ENCODE measurements at regions not wholly inside any gene's neighbourhood (a gene's known extent, or its start where the extent isn't known, plus 50 kb on each side); places are given as distances from the start of the nearest gene placed in this dataset.

DNA sequence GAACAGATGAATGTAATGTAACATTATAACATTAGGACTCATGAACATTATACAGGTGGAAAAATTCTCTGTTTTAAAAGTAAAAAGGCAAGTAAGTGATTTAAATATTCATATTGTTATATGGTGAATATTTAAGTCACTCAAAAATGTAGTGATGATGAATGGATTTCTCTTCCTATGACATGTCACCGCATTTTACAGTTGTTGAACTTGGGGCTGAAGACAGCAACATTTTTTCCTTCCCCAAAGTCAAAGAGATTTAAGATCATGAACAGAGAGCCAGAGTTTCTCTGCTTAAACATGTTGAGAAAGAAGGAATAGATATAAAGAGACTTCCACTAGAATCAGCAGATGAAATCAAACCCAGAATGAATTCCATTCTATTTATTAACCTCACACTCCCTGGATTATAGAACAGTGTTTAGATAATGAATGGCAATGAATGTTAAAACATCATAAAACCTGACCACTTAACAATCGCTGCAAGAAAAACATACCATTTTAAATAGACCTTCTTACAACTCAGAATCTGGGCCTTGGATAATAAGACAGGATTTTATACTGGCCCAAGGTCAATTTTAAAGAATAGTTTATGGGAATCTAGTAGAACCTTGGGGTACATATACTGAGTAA, 163.6 kb upstream of the SIX2 start:
- Histone ChIP-seq H3K27me3 (peaks cover 0 to 45% (median 29%) of the 10 kb centered on the region in 4 donors), H3K9me3 (no peaks in the 10 kb centered on the region), H3K4me1 (peaks cover 19 to 28% (median 20%) of the 10 kb centered on the region in 4 donors), H3K27ac (replicated peaks in 1 of 4) (no peak overlapping the region), H3K4me3 (no peak overlapping the region), H3K36me3 (no peaks in the 10 kb centered on the region)
- intact Hi-C loops (cut with DNase I): no loop called here
- no peak for DNase-seq (ENCODE audit: extremely low spot score)
- 75% methylated on average over 2 of the region's 2 CpGs for WGBS
- TF ChIP-seq EP300 (IDR thresholded peaks at IDR 0.05): no peak
- TF ChIP-seq POLR2AphosphoS5 (IDR thresholded peaks at IDR 0.05): no peak
- TF ChIP-seq POLR2A (IDR thresholded peaks at IDR 0.05; ENCODE audit: low read depth): no peak
- TF ChIP-seq, protein P1, sequence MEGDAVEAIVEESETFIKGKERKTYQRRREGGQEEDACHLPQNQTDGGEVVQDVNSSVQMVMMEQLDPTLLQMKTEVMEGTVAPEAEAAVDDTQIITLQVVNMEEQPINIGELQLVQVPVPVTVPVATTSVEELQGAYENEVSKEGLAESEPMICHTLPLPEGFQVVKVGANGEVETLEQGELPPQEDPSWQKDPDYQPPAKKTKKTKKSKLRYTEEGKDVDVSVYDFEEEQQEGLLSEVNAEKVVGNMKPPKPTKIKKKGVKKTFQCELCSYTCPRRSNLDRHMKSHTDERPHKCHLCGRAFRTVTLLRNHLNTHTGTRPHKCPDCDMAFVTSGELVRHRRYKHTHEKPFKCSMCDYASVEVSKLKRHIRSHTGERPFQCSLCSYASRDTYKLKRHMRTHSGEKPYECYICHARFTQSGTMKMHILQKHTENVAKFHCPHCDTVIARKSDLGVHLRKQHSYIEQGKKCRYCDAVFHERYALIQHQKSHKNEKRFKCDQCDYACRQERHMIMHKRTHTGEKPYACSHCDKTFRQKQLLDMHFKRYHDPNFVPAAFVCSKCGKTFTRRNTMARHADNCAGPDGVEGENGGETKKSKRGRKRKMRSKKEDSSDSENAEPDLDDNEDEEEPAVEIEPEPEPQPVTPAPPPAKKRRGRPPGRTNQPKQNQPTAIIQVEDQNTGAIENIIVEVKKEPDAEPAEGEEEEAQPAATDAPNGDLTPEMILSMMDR (IDR thresholded peaks at IDR 0.05): no peak

DNA sequence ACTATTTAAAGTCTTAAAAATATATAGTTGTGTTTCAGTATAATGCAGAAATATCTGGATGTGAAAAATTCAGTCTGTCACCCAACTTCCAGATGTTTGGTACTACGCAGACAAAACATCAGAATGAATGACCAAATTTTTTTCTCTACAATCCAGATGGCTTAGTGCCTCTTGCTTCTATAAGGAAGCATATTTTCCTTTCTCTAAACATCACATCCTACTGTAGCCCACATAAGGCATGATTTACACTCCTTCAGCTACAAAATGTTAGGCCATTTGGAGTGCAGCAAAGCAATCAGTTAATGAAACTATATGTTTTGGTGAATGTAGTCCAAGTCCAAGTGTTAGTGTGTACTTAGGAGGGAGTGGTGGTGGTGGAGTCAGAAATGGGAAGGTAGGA, 162.9 kb upstream of the SIX2 start:
- Histone ChIP-seq H3K9me3 (no peaks in the 10 kb centered on the region), H3K27ac (replicated peaks in 1 of 4) (no peak overlapping the region), H3K36me3 (no peaks in the 10 kb centered on the region), H3K4me3 (no peak overlapping the region), H3K4me1 (peaks cover 19 to 28% (median 20%) of the 10 kb centered on the region in 4 donors), H3K27me3 (peaks cover 0 to 49% (median 34%) of the 10 kb centered on the region in 4 donors)
- WGBS: 86% methylated on average over 1 of the region's 1 CpG
- intact Hi-C loops (cut with DNase I): no loop called here
- DNase-seq (ENCODE audit: extremely low spot score): no peak
- TF ChIP-seq, protein P1 (IDR thresholded peaks at IDR 0.05): no peak

DNA sequence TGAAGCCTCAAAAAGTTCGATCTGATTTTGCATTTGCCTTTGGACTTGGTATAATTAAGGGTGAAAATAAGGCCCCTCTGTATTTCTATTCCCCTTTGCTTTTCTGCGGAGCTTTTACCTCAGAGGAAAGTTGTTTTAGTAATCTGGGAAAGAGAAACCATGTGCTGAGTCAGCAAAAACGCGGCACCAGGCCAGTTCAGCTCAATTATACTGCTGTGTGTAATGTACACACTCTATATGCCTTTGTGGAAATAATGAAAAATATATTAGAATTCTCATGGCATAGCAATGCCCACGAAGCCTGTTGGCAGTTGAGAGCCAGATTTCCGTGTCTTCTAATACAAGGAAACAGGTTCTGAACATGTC, 161.9 kb upstream of the SIX2 start:
- no peaks in the 10 kb centered on the region for H3K36me3 ChIP-seq
- 49% methylated on average over 6 of the region's 6 CpGs for WGBS
- H3K9me3 ChIP-seq: no peaks in the 10 kb centered on the region
- intact Hi-C loops (cut with DNase I): no loop called here
- H3K4me3 ChIP-seq: no peak overlapping the region
- no peak for DNase-seq (ENCODE audit: extremely low spot score)
- H3K27ac ChIP-seq (replicated peaks in 1 of 4): no peak overlapping the region
- no peak for TF ChIP-seq POLR2AphosphoS5 (IDR thresholded peaks at IDR 0.05)
- TF ChIP-seq, protein P1 (IDR thresholded peaks at IDR 0.05): no peak
- no peak for TF ChIP-seq POLR2A (IDR thresholded peaks at IDR 0.05; ENCODE audit: low read depth)
- no peak for TF ChIP-seq EP300 (IDR thresholded peaks at IDR 0.05)
- peaks cover 0 to 54% (median 36%) of the 10 kb centered on the region in 4 donors for H3K27me3 ChIP-seq
- peaks cover 19 to 28% (median 20%) of the 10 kb centered on the region in 4 donors for H3K4me1 ChIP-seq

DNA sequence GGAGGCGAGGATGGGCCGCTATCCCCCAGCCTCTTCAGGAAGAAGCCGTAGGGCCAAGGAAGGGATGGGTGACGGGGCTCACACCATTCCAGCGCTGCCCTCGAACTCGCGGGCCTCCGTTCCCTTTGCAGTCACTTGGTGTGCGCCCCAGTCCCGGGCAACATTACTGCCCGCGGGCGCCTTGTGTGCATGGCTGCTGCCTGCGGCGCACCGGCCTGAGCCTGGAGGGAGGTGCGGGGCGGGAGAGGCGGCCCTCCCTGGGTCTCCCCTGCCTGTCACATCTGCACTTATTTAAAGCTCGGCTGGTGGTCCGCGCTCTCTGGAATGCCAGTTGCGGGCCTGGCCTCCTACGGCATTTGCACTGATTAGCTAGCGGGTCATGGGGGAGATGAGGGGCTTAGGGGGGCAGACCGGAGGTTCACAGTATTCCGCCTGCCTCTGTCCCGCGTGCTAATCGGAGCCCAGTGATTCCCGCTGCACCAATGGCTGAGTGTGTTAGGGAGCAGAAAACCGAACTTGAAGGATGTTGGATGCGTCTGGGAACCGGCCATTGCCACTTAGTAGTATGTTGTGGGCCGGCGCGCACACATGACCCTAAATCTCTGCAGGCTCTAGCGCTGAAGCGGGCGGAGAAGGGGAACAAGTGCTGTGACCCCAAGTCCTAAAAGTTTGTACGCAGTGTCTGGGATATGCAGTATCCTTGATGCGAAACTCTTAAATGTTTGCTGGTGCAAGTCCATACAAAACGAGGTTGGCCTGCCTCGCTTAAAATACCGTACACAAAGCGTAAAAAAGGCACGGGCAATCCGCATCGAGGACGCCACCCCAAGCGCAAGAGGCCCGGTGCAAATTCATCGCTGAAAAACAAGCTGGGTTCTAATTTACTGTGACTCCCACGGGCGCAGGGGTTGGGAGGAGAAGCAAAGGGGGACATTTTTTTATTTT, 161.2 kb upstream of the SIX2 start:
- no peaks in the 10 kb centered on the region for H3K9me3 ChIP-seq
- H3K4me1 ChIP-seq: peaks cover 19 to 28% (median 20%) of the 10 kb centered on the region in 4 donors
- no peaks in the 10 kb centered on the region for H3K36me3 ChIP-seq
- 47% methylated on average over 26 of the region's 56 CpGs for WGBS
- no peak overlapping the region for H3K27ac ChIP-seq (replicated peaks in 1 of 4)
- H3K4me3 ChIP-seq: peak overlapping the region; percentile 45 to 55 (median 48)
- H3K27me3 ChIP-seq: peaks cover 0 to 61% (median 38%) of the 10 kb centered on the region in 4 donors
- no peak for DNase-seq (ENCODE audit: extremely low spot score)
- intact Hi-C loops (cut with DNase I): no loop called here
- TF ChIP-seq POLR2AphosphoS5 (IDR thresholded peaks at IDR 0.05) (no peak), EP300 (IDR thresholded peaks at IDR 0.05) (no peak), POLR2A (IDR thresholded peaks at IDR 0.05; ENCODE audit: low read depth) (no peak)
- TF ChIP-seq, protein P1 (IDR thresholded peaks at IDR 0.05): no peak

All from esophagus muscularis mucosa (tissue), 4 donors.